Esophagus squamous epithelium (tissue), 4 donors: ENCODE measurements at regions not wholly inside any gene's neighbourhood (a gene's known extent, or its start where the extent isn't known, plus 50 kb on each side); places are given as distances from the start of the nearest gene placed in this dataset.
"Not testable (repeated sequence)": the region's sequence is repeated elsewhere in the genome, so short reads cannot be mapped to it uniquely, and the experiment has no call there.

Experiments
- POLR2A ChIP-seq, 4 donors: fragments of 450-650 bp; IDR thresholded peaks; one replicate each; pipeline ENCODE4 v1.6.1; 2017; ENCODE audit warnings: antibody characterized with exemption in 4 of 4, mild to moderate bottlenecking in 4 of 4, moderate library complexity in 3 of 4
- TF ChIP-seq, protein P1 (sequence below), 6 experiments: fragments of 450-650 bp in 4 of 6; fragments of 200-600 bp in 2 of 6; sonication (generic) in 2 of 6; IDR thresholded peaks; one replicate each; pipeline ENCODE4 v1.5.1; 2016 to 2019; ENCODE audit warnings: antibody characterized with exemption in 6 of 6, mild to moderate bottlenecking in 4 of 6, moderate library complexity in 4 of 6

DNA sequence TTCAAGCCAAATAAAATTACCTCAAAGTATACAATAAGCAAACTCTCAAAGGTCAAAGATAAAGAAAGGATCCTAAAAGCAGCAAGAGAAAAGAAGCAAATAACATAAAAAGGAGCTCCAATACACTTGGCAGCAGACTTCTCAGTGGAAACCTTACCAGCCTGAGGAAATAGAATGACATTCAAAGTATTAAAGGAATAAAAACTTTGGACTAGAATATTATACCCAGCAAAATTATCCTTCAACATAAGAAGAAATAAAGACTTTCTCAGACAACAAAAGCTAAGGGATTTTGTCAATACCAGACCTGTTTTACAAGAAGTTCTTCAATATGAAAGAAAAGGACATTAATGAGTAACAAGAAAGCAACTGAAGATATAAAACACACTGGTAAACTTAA is 83.0 kb upstream of the SPTLC1 start:
- TF ChIP-seq, protein P1, sequence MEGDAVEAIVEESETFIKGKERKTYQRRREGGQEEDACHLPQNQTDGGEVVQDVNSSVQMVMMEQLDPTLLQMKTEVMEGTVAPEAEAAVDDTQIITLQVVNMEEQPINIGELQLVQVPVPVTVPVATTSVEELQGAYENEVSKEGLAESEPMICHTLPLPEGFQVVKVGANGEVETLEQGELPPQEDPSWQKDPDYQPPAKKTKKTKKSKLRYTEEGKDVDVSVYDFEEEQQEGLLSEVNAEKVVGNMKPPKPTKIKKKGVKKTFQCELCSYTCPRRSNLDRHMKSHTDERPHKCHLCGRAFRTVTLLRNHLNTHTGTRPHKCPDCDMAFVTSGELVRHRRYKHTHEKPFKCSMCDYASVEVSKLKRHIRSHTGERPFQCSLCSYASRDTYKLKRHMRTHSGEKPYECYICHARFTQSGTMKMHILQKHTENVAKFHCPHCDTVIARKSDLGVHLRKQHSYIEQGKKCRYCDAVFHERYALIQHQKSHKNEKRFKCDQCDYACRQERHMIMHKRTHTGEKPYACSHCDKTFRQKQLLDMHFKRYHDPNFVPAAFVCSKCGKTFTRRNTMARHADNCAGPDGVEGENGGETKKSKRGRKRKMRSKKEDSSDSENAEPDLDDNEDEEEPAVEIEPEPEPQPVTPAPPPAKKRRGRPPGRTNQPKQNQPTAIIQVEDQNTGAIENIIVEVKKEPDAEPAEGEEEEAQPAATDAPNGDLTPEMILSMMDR (IDR thresholded peaks at IDR 0.05): not testable (repeated sequence)
- not testable (repeated sequence) for TF ChIP-seq POLR2A (IDR thresholded peaks at IDR 0.05)
